Prostate gland (tissue), 2 donors: ENCODE measurements at regions not wholly inside any gene's neighbourhood (a gene's known extent, or its start where the extent isn't known, plus 50 kb on each side); places are given as distances from the start of the nearest gene placed in this dataset.

ENCODE experiments used
- DNase-seq: peaks from one replicate; pipeline ENCODE4 v3.0.0-alpha.2; 2019; ENCODE audit warnings: low spot score
- H3K27ac ChIP-seq, 2 donors: fragments of 200-600 bp; sonication (generic); 2 replicates each; pipeline ENCODE4 v1.5.1; 2017 to 2019
- H3K27me3 ChIP-seq: fragments of 200-600 bp; sonication (generic); replicated peaks from 2 replicates; pipeline ENCODE4 v1.5.1; 2019; ENCODE audit not compliant: insufficient read depth
- H3K36me3 ChIP-seq, 2 donors: fragments of 200-600 bp; sonication (generic); 1 replicate in 1 of 2; 2 replicates in 1 of 2; pipeline versions ENCODE4 v1.5.1 to v1.8.1; 2017 to 2019
- H3K4me1 ChIP-seq: fragments of 200-600 bp; sonication (generic); replicated peaks from 2 replicates; pipeline ENCODE4 v1.5.1; 2019
- H3K4me3 ChIP-seq, 2 donors: fragments of 200-600 bp; sonication (generic); 2 replicates each; pipeline ENCODE4 v1.5.1; 2017 to 2019
- H3K9me3 ChIP-seq: fragments of 200-600 bp; sonication (generic); 2 replicates; pipeline ENCODE4 v1.5.1; 2017
- POLR2A ChIP-seq: fragments of 450-650 bp; IDR thresholded peaks from one replicate; pipeline ENCODE4 v1.6.1; 2016; ENCODE audit warnings: antibody characterized with exemption, mild to moderate bottlenecking
- POLR2AphosphoS5 ChIP-seq: sonication (generic); formaldehyde crosslinking; IDR thresholded peaks from one replicate; pipeline ENCODE4 v1.6.1; 2017; ENCODE audit warnings: antibody characterized with exemption
- WGBS: methylation state at CpG from one replicate; pipeline ENCODE4 v1.1.5; 2018; 5-methylcytosine and 5-hydroxymethylcytosine counted together
- intact Hi-C: fragments of 100-400 bp; cut with DNase I; formaldehyde crosslinking; loops from one replicate; pipeline ENCODE4 v1.14.2; 2022
- TF ChIP-seq, protein P1 (sequence below), 4 experiments: fragments of 200-600 bp in 2 of 4; fragments of 450-650 bp in 2 of 4; sonication (generic) in 2 of 4; IDR thresholded peaks; 1 replicate in 3 of 4; 2 replicates in 1 of 4; pipeline ENCODE4 v1.5.1; 2016 to 2019; ENCODE audit warnings: antibody characterized with exemption in 4 of 4, mild to moderate bottlenecking in 2 of 4, moderate library complexity in 2 of 4

DNA sequence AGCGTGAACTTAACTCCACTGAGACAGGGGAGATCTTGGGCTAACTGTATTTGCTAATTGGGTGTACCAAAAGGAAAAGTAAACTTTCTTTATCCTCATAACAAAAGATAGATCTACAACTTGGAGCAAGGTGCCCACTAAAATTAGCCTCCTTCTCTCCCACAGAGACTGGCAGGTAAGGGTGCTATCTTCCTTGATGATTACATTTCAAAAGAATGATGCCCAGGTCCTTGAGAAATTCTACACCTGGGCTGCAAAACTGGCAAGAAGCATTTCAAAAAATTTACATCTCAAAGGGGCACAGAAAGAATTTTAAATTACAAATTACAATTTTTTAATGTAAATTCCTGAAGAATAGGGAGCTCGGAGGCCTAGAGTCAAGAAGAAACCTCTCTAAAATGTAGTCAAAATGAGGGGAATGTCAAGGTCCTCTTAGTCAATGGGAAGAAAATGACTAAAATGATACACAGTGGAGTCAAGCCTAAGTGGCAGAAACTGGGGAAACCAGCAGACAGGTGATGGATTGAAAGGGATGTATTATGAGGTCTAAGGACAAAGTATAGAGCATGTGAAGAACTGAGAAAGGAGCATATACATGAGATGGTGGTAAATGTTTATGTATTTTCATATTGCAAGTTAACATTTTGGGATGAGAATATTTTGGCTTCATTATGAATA is 348.3 kb upstream of the TUSC1 start:
- no peak overlapping the region for H3K4me3 ChIP-seq
- H3K27me3 ChIP-seq = no peaks in the 10 kb centered on the region
- no peaks in the 10 kb centered on the region for H3K36me3 ChIP-seq
- WGBS = 70% methylated on average over 2 of the region's 2 CpGs
- DNase-seq = no peak
- no peak overlapping the region for H3K27ac ChIP-seq
- no peaks in the 10 kb centered on the region for H3K9me3 ChIP-seq
- TF ChIP-seq, protein P1, sequence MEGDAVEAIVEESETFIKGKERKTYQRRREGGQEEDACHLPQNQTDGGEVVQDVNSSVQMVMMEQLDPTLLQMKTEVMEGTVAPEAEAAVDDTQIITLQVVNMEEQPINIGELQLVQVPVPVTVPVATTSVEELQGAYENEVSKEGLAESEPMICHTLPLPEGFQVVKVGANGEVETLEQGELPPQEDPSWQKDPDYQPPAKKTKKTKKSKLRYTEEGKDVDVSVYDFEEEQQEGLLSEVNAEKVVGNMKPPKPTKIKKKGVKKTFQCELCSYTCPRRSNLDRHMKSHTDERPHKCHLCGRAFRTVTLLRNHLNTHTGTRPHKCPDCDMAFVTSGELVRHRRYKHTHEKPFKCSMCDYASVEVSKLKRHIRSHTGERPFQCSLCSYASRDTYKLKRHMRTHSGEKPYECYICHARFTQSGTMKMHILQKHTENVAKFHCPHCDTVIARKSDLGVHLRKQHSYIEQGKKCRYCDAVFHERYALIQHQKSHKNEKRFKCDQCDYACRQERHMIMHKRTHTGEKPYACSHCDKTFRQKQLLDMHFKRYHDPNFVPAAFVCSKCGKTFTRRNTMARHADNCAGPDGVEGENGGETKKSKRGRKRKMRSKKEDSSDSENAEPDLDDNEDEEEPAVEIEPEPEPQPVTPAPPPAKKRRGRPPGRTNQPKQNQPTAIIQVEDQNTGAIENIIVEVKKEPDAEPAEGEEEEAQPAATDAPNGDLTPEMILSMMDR (IDR thresholded peaks at IDR 0.05) = no peak
- no peak for TF ChIP-seq POLR2A
- no peak for TF ChIP-seq POLR2AphosphoS5
- H3K4me1 ChIP-seq = no peaks in the 10 kb centered on the region
- intact Hi-C loops = no loop called here

DNA sequence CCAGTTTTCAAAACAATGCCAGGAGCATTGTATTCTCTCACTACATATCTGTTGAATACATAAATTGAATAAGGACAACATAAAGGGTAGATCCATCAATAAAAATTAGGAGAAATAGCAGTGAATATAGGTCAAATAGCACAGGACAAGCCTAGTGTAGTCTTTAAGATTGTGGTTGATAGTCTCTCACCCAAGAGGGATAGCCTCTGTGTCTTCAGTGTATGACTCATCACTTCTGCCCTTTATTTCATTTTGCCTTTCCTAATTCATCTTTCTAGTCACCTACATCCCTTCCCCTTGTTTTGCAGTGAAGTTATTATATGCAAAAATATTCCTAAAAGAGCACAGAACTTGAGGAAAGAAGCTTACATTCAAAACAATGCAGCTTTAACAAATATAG is 335.0 kb upstream of the TUSC1 start:
- intact Hi-C loops = no loop called here
- H3K4me3 ChIP-seq = no peak overlapping the region
- TF ChIP-seq POLR2AphosphoS5 = no peak
- TF ChIP-seq, protein P1 (IDR thresholded peaks at IDR 0.05) = no peak
- TF ChIP-seq POLR2A = no peak
- no peaks in the 10 kb centered on the region for H3K4me1 ChIP-seq
- no peak overlapping the region for H3K27ac ChIP-seq
- DNase-seq = no peak
- H3K36me3 ChIP-seq = no peaks in the 10 kb centered on the region
- H3K27me3 ChIP-seq = no peaks in the 10 kb centered on the region
- H3K9me3 ChIP-seq = no peaks in the 10 kb centered on the region

DNA sequence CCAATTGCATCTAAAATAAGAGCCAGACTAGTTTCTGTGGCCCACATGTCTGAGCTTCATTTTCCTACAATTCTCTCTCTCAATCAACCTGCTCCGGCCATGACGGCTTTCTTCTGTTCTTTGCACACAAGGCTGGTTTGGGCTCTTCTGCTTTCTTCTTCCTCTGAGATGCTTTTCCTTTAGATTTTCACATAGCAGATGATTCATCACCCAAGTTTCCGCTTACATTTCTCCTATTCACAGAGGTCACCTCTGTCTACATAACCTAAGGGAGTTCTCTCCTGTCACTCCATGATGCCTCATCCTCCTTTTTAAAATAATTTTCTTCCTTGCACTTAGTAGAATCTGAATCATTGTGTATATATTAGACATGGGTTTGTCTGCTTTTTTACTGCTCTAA is 334.6 kb upstream of the TUSC1 start:
- WGBS = 95% methylated on average over 3 of the region's 3 CpGs

DNA sequence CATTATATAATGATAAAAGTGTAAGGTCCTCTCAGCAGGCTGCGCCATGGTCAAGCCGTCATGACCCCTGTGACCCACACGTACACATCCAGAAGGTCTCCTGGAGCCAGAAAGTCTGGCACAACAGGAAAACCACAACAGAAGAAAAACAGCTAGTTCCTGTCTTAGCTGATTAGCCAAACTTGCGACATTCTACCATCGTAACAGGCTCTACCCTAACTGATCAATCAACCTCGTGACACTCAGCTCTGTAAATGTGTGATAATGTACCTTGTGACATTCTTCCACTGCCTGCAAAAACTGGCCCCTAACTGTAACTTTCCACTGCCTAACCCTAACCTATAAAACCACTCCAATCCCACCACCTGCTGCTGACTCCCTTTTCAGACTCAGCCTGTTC is 316.4 kb upstream of the TUSC1 start:
- Histone ChIP-seq H3K4me3 (no peak overlapping the region), H3K4me1 (no peaks in the 10 kb centered on the region), H3K36me3 (no peaks in the 10 kb centered on the region), H3K27me3 (no peaks in the 10 kb centered on the region), H3K9me3 (no peaks in the 10 kb centered on the region), H3K27ac (no peak overlapping the region)
- 49% methylated on average over 6 of the region's 6 CpGs for WGBS
- DNase-seq = no peak
- intact Hi-C loops = no loop called here
- no peak for TF ChIP-seq POLR2A
- TF ChIP-seq, protein P1 (IDR thresholded peaks at IDR 0.05) = no peak
- no peak for TF ChIP-seq POLR2AphosphoS5

More for the DNA sequence above, 334.6 kb upstream of the TUSC1 start:
- TF ChIP-seq, protein P1 (IDR thresholded peaks at IDR 0.05) = no peak
- TF ChIP-seq POLR2A = no peak
- no peak for TF ChIP-seq POLR2AphosphoS5
- Histone ChIP-seq H3K27me3 (no peaks in the 10 kb centered on the region), H3K4me3 (no peak overlapping the region), H3K9me3 (no peaks in the 10 kb centered on the region), H3K27ac (no peak overlapping the region), H3K4me1 (no peaks in the 10 kb centered on the region), H3K36me3 (no peaks in the 10 kb centered on the region)
- no peak for DNase-seq
- intact Hi-C loops = no loop called here

DNA sequence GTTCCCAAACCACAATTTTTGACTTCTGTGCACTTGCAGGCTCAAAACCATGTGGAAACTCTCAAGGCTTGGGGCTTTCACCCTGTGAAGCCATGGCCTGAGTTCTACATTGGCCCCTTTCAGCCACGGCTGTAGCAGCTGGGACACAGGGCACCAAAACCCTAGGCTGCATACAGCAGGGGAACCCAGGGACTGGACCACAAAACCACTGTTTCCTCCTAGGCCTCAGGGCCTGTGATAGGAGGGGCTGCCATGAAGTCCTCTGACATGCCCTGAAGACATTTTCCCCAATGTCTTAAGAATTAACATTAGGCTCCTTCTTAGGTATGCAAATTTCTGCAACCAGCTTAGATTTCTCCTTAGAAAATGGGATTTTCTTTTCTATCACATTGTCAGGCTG is 312.1 kb upstream of the TUSC1 start:
- Histone ChIP-seq H3K4me3 (no peak overlapping the region), H3K27me3 (no peaks in the 10 kb centered on the region), H3K36me3 (no peaks in the 10 kb centered on the region), H3K9me3 (no peaks in the 10 kb centered on the region), H3K4me1 (no peaks in the 10 kb centered on the region), H3K27ac (no peak overlapping the region)
- intact Hi-C loops = no loop called here
- no peak for TF ChIP-seq POLR2A
- TF ChIP-seq, protein P1 (IDR thresholded peaks at IDR 0.05) = no peak
- TF ChIP-seq POLR2AphosphoS5 = no peak
- DNase-seq = no peak
- WGBS = 77% methylated on average over 1 of the region's 1 CpG
